Endothelial cell of umbilical vein (primary cell): ENCODE measurements at regions not wholly inside any gene's neighbourhood (a gene's known extent, or its start where the extent isn't known, plus 50 kb on each side); places are given as distances from the start of the nearest gene placed in this dataset.

ENCODE experiments used
- BruUV-seq: library from RNA; stranded (reverse); fragments of 400-500 nt; replicated peaks from 2 replicates; lab custom pipeline; 2021; lab: Mats Ljungman, UMichigan
- CTCF ChIA-PET: fragments of 300-600, 350-600 bp; sonication (Branson Sonifier 250); formaldehyde crosslinking; loops from one replicate; lab custom pipeline; 2021; ENCODE audit warnings: antibody characterized with exemption, inconsistent platforms; lab: Charles Lee
- POLR2A ChIA-PET: fragments of 300-600, 350-600 bp; sonication (Branson Sonifier 250); formaldehyde crosslinking; loops from one replicate; lab custom pipeline; 2021; ENCODE audit warnings: antibody characterized with exemption, inconsistent platforms; lab: Charles Lee
- DNase-seq: peaks from one replicate; pipeline ENCODE4 v3.0.0-alpha.2; 2011; ENCODE audit warnings: low read depth, low spot score
- FAIRE-seq: peaks from 2 replicates; lab custom pipeline; 2011; peaks lifted over from hg19 to GRCh38; lab: Jason Lieb, UNC
- H2AFZ ChIP-seq: 2 replicates; pipeline ENCODE4 v1.6.0; 2012; ENCODE audit warnings: low read depth, low read length, control low read depth, inconsistent platforms
- H3K27ac ChIP-seq: 2 replicates; pipeline ENCODE4 v1.5.1; 2011; ENCODE audit warnings: low read depth, mild to moderate bottlenecking, control low read depth, low read length, moderate library complexity; ENCODE audit not compliant: insufficient read depth
- H3K27me3 ChIP-seq, 2 experiments: 2 replicates each; pipeline versions ENCODE4 v1.6.0 to v1.6.1; 2011; ENCODE audit warnings: low read length in 2 of 2, mixed read lengths in 1 of 2; ENCODE audit not compliant: control insufficient read depth in 2 of 2, insufficient read depth in 2 of 2
- H3K36me3 ChIP-seq, 2 experiments: 2 replicates in 1 of 2; 3 replicates in 1 of 2; pipeline ENCODE4 v1.5.1; 2011; ENCODE audit warnings: low read length in 2 of 2, mild to moderate bottlenecking in 1 of 2, moderate library complexity in 1 of 2; ENCODE audit not compliant: control insufficient read depth in 2 of 2, insufficient read depth in 2 of 2; ENCODE audit errors: extremely low read depth in 1 of 2
- H3K4me1 ChIP-seq: 3 replicates; pipeline ENCODE4 v1.5.1; 2011; ENCODE audit warnings: mild to moderate bottlenecking, low read length; ENCODE audit not compliant: control insufficient read depth, insufficient read depth; ENCODE audit errors: extremely low read depth
- H3K4me2 ChIP-seq: 2 replicates; pipeline ENCODE4 v1.6.1; 2011; ENCODE audit warnings: low read length, control low read depth, mixed read lengths; ENCODE audit not compliant: insufficient read depth
- H3K4me3 ChIP-seq, 3 experiments: fragments of 200-600 bp in 1 of 3; sonication (generic), shearing (Covaris generic) in 1 of 3; replicated peaks in 1 of 3; 2 replicates each; pipeline ENCODE4 v1.5.1; 2011 to 2016; ENCODE audit warnings: control low read depth in 3 of 3, low read length in 3 of 3, mild to moderate bottlenecking in 2 of 3, inconsistent platforms in 1 of 3, low read depth in 1 of 3, moderate library complexity in 1 of 3; ENCODE audit not compliant: insufficient read depth in 1 of 3
- H3K79me2 ChIP-seq: 2 replicates; pipeline ENCODE4 v1.6.0; 2012; ENCODE audit warnings: low read length, inconsistent platforms; ENCODE audit not compliant: control insufficient read depth, insufficient read depth
- H3K9ac ChIP-seq: replicated peaks from 2 replicates; pipeline ENCODE3; 2011; ENCODE audit warnings: low read length, control low read depth; ENCODE audit not compliant: insufficient read depth; ENCODE audit errors: extremely low read depth
- H3K9me1 ChIP-seq: replicated peaks from 3 replicates; pipeline ENCODE4 v1.6.0; 2011; ENCODE audit warnings: mild to moderate bottlenecking, low read length; ENCODE audit not compliant: control insufficient read depth, insufficient read depth; ENCODE audit errors: extremely low read depth
- H3K9me3 ChIP-seq: replicated peaks from 2 replicates; pipeline ENCODE4 v1.5.1; 2012; ENCODE audit warnings: low read length, inconsistent platforms; ENCODE audit not compliant: control insufficient read depth, insufficient read depth
- H4K20me1 ChIP-seq: replicated peaks from 2 replicates; pipeline ENCODE3; 2011; ENCODE audit warnings: mild to moderate bottlenecking, low read length; ENCODE audit not compliant: control insufficient read depth, insufficient read depth; ENCODE audit errors: extremely low read depth
- EZH2 ChIP-seq: IDR thresholded peaks from 2 replicates; pipeline ENCODE4 v1.6.1; 2012; ENCODE audit warnings: borderline replicate concordance, low read depth, mild to moderate bottlenecking, moderate library complexity, low read length, inconsistent platforms; ENCODE audit not compliant: severe bottlenecking
- FOS ChIP-seq: IDR thresholded peaks from 2 replicates; pipeline ENCODE4 v1.6.1; 2011; ENCODE audit warnings: mild to moderate bottlenecking, low read length, moderate library complexity, borderline replicate concordance; ENCODE audit not compliant: insufficient read depth
- GATA2 ChIP-seq: IDR thresholded peaks from 2 replicates; pipeline ENCODE4 v1.7.0; 2011; ENCODE audit warnings: low read depth, mild to moderate bottlenecking, moderate library complexity, mixed read lengths, low read length; ENCODE audit not compliant: insufficient read length, insufficient read depth
- JUN ChIP-seq: IDR thresholded peaks from 2 replicates; pipeline ENCODE4 v1.6.1; 2011; ENCODE audit warnings: borderline replicate concordance, low read depth; ENCODE audit not compliant: insufficient read length, insufficient read depth
- MYC ChIP-seq: IDR thresholded peaks from one replicate; pipeline ENCODE4 v1.6.1; 2011; ENCODE audit warnings: mild to moderate bottlenecking, low read depth, low read length
- POLR2A ChIP-seq: IDR thresholded peaks from 2 replicates; pipeline ENCODE4 v1.6.1; 2012; ENCODE audit warnings: low read depth, mild to moderate bottlenecking, control low read depth, low read length
- POLR2AphosphoS5 ChIP-seq: IDR thresholded peaks from 2 replicates; pipeline ENCODE4 v1.6.1; 2012; ENCODE audit warnings: low read depth, mild to moderate bottlenecking, control low read depth, low read length, moderate library complexity; ENCODE audit not compliant: insufficient read depth
- dilution Hi-C: fragments of 300-500 bp; cut with MboI; formaldehyde crosslinking; loops from one replicate; pipeline ENCODE4 v1.15.0; 2019; ENCODE audit warnings: low sequenced_read_pairs; ENCODE audit not compliant: extremely low pct_ligation_motif_present
- intact Hi-C: fragments of 100-400 bp; cut with micrococcal nuclease; formaldehyde crosslinking; loops from one replicate; pipeline ENCODE4 v1.10.0; 2022
- TF ChIP-seq, protein P1 (sequence below), 2 donors: IDR thresholded peaks; 1 replicate in 1 of 2; 2 replicates in 1 of 2; pipeline ENCODE4 v1.5.1; 2011; ENCODE audit warnings: low read length in 2 of 2, mild to moderate bottlenecking in 2 of 2, moderate library complexity in 2 of 2, control low read depth in 1 of 2, inconsistent platforms in 1 of 2, low read depth in 1 of 2; ENCODE audit not compliant: insufficient read depth in 1 of 2; ENCODE audit errors: extremely low read depth in 1 of 2
- TF ChIP-seq, protein P2 (sequence below): IDR thresholded peaks from 2 replicates; pipeline ENCODE4 v1.6.1; 2011; ENCODE audit not compliant: insufficient read depth, insufficient read length

DNA sequence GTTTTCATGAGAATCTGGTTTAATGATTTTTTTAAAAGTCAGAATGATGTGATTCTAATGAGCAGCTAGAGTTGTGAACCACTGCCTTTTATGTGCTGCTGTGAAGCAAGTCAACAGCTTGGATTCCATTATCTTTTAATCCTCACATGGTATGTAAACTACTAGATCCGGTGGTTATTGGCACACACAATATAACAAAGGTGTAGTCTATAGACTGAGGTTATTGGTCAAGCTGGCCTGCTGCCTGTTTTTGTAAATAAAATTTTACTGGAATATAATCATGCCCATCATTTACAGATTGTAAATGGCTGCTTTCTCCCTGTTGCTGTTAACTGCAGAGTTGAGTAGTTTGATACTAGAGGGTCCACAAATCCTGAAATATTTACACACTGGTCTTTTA is 103.1 kb downstream of the OTOL1 start:
- dilution Hi-C loops (no loop called here), intact Hi-C loops (no loop called here)
- Histone ChIP-seq H3K27me3 (no peaks in the 10 kb centered on the region), H3K36me3 (no peaks in the 10 kb centered on the region), H3K9me1 (no peaks in the 10 kb centered on the region), H3K9ac (no peak overlapping the region), H3K27ac (no peak overlapping the region), H2AFZ (no peak overlapping the region), H3K9me3 (no peaks in the 10 kb centered on the region), H3K79me2 (no peaks in the 10 kb centered on the region), H4K20me1 (no peaks in the 10 kb centered on the region), H3K4me2 (no peak overlapping the region), H3K4me1 (no peaks in the 10 kb centered on the region), H3K4me3 (no peak overlapping the region)
- DNase-seq: no peak
- POLR2A ChIA-PET: no interaction called here
- CTCF ChIA-PET: no interaction called here
- TF ChIP-seq FOS (no peak), JUN (no peak), POLR2AphosphoS5 (no peak), GATA2 (no peak), MYC (no peak), EZH2 (no peak), POLR2A (no peak)
- TF ChIP-seq, protein P1, sequence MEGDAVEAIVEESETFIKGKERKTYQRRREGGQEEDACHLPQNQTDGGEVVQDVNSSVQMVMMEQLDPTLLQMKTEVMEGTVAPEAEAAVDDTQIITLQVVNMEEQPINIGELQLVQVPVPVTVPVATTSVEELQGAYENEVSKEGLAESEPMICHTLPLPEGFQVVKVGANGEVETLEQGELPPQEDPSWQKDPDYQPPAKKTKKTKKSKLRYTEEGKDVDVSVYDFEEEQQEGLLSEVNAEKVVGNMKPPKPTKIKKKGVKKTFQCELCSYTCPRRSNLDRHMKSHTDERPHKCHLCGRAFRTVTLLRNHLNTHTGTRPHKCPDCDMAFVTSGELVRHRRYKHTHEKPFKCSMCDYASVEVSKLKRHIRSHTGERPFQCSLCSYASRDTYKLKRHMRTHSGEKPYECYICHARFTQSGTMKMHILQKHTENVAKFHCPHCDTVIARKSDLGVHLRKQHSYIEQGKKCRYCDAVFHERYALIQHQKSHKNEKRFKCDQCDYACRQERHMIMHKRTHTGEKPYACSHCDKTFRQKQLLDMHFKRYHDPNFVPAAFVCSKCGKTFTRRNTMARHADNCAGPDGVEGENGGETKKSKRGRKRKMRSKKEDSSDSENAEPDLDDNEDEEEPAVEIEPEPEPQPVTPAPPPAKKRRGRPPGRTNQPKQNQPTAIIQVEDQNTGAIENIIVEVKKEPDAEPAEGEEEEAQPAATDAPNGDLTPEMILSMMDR (IDR thresholded peaks at IDR 0.05; ENCODE audit: extremely low read depth in 1 of 2, insufficient read depth in 1 of 2, low read depth in 1 of 2, low read length in 2 of 2): no peak
- TF ChIP-seq, protein P2, sequence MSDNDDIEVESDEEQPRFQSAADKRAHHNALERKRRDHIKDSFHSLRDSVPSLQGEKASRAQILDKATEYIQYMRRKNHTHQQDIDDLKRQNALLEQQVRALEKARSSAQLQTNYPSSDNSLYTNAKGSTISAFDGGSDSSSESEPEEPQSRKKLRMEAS: no peak
- FAIRE-seq: no peak
- no TSS peak for BruUV-seq
